ENCODE measurements at regions not wholly inside any gene's neighbourhood (a gene's known extent, or its start where the extent isn't known, plus 50 kb on each side); places are given as distances from the start of the nearest gene placed in this dataset.
"Not testable (repeated sequence)": the region's sequence is repeated elsewhere in the genome, so short reads cannot be mapped to it uniquely, and the experiment has no call there.

DNA sequence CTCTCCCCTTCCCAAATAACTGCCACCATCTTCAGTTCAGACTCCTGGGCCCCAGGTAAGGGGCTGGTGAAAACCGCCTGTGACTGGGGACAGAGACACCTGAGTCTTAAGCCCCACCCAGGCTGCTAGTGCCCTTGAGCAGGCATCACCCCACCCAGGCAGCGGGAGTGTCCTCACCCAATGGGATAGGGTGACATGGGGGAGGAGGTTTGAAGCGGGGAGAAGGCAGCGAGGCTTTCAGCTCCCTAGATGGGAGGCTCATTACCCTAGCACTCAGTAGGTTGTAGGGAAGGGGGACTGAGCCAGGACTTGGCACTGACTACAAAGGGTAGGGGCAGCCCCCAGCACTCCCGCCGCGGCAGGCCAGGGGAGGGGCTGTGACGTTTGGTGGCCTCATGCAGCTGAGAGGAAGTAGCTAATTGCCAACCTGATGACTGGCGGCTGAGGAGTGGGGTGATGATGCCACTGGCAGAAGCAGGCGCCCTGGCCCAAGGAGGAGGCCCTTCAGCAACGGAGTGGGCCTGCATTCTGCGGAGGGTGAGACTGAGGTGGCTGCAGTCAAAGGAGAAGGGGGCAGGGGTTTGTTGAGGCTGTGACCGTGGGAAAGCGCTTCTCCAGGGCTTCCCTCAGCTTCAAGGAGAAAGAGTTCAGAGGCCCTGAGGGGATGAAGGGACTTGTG lies 126.9 kb downstream of the MRPL14 start:
- DNase-seq (ENCODE audit: low read depth in 2 of 2) = peak in 1 of 2 donors; percentile 29

- no peak for DNase-seq (ENCODE audit: low read depth in 2 of 2)
Measured at GRCh38 chr6:43999628-44000027, 127.6 kb downstream of the MRPL14 start.

DNA sequence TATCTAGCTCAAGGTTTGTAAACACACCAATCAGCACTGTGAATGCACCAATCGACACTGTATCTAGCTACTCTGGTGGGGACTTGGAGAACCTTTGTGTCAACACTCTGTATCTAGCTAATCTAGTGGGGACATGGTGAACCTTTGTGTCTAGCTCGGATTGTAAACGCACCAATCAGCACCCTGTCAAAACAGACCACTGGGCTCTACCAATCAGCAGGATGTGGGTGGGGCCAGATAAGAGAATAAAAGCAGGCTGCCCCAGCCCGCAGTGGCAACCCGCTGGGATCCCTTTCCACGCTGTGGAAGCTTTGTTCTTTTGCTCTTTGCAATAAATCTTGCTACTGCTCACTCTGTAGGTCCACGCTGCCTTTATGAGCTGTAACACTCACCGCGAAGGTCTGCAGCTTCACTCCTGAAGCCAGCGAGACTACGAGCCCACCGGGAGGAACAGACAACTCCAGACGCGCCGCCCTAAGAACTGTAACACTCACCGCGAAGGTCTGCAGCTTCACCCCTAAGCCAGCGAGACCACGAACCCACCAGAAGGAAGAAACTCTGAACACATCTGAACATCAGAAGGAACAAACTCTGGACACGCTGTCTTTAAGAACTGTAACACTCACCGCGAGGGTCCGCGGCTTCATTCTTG lies 128.5 kb downstream of the MRPL14 start:
- DNase-seq (ENCODE audit: low read depth in 2 of 2) = not testable (repeated sequence)

- not testable (repeated sequence) for DNase-seq (ENCODE audit: low read depth in 2 of 2)
Measured at GRCh38 chr6:43997990-43998585, 129.2 kb downstream of the MRPL14 start.

- DNase-seq (ENCODE audit: low read depth in 2 of 2) = no peak
Measured at GRCh38 chr6:43997345-43997677, 129.9 kb downstream of the MRPL14 start.

DNA sequence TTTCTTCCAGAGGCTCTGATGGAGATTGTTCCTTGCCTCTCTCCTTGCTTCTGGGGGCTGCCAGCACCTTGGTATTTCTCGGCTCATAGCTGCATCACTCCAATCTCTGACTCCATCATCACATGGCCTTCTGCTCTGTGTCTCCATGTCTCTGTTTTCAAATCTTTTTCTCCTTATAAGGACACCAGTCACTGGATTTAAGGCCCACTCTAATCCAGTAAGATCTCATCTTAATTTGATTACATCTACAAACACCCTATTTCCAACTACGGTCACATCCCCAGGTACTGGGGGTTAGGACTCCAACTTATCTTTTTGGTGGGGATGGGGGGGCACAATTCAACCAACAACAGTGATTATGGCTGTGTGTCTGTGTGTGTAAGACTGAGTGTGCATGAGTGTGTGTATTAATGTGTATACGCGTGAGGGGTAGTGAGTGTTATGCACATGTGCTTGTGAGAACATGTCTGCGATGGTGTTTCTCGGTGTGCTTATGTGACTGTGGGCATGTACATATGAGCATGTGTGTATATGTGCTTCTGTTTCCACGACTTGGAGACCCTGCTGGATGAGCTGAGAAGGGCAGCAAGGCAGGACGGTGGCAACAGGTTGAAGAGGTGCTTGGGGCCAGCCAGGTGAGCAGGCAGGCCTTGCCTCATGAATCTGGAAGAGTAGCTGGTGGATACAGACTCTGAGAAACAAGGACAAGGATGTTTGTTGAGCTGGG lies 130.5 kb downstream of the MRPL14 start:
- DNase-seq (ENCODE audit: low read depth in 2 of 2) = no peak

GRCh38 chr6:43995137-43995536 lies 132.1 kb downstream of the MRPL14 start:
- DNase-seq (ENCODE audit: low read depth in 2 of 2) = no peak

- no peak for DNase-seq (ENCODE audit: low read depth in 2 of 2)
Measured at GRCh38 chr6:43993881-43994523, 133.2 kb downstream of the MRPL14 start.

GRCh38 chr6:43992783-43993644 lies 134.2 kb downstream of the MRPL14 start:
- no peak for DNase-seq (ENCODE audit: low read depth in 2 of 2)

GRCh38 chr6:43992126-43992663 lies 135.1 kb downstream of the MRPL14 start:
- DNase-seq (ENCODE audit: low read depth in 2 of 2) = no peak

GRCh38 chr6:43990627-43991619 lies 136.3 kb downstream of the MRPL14 start:
- no peak for DNase-seq (ENCODE audit: low read depth in 2 of 2)

DNA sequence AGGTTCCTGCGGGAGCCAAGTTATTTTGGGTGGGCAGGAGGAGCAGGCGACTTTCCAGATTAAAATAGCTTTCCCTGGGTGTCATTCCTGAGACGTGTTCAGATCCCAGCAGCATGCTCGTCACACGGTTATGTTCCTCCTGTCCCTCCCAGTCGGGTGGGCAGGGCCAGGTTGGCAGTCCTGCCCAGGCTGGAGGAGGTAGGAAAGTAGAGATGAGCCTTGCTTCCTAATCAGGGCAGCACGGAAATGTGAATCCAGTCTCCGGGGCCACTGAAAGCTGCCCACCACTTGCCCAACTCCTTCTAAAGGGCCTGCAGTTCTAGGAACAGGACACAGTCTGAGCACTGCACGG lies 137.0 kb downstream of the MRPL14 start:
- no peak for DNase-seq (ENCODE audit: low read depth in 2 of 2)

- no peak for DNase-seq (ENCODE audit: low read depth in 2 of 2)
Measured at GRCh38 chr6:43989581-43990146, 137.6 kb downstream of the MRPL14 start.

DNA sequence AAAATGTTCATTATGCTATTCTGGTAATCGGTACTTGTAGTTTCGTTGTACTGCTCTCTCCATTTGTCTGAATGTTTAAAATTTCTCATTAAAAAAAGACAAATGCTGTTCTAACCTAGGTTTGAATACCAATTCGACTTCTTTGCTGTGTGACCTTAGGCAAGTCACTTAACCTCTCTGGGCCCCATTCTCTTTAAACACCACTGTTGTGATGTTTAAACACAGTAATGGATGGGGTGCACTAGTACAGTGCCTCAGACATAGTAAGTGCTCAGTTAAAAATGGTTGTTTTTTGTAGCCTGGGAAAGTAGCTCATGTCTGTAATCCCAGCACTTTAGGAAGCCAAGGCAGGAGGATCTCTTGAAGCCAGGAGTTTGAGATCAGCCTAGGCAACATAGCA lies 138.5 kb downstream of the MRPL14 start:
- no peak for DNase-seq (ENCODE audit: low read depth in 2 of 2)

GRCh38 chr6:43987838-43988439 lies 139.3 kb downstream of the MRPL14 start:
- DNase-seq (ENCODE audit: low read depth in 2 of 2) = no peak

DNA sequence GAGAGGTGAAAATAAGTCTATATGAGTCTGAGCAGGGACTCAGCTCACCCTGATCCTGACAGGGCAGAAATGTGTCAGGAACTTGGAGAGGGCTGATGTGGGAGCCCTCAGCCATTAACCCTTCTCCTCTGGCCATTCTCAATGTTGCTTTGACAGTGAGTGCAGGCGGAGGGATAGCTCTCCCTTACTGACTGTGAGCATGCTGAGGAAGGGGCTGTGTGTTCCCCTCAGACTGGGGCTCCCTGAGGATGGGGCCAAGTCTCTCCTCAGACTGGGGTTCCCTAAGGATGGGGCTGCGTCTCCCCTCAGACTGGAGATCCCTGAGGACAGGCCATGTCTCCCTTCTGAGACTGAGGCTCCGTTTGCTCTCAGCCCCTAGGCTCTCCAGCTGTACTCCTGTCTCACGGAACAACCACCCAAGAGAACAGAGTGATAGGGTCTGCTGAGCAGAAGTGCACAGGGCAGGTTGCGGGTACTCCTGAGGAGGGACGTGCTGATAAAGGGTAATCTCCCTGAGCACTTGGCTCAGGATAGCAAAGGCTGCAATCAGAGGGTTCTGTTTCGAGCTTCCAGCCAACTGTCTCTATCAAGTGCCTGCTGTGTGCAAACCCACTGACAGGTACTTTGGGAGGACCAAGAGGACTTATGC lies 141.0 kb downstream of the MRPL14 start:
- no peak for DNase-seq (ENCODE audit: low read depth in 2 of 2)

DNA sequence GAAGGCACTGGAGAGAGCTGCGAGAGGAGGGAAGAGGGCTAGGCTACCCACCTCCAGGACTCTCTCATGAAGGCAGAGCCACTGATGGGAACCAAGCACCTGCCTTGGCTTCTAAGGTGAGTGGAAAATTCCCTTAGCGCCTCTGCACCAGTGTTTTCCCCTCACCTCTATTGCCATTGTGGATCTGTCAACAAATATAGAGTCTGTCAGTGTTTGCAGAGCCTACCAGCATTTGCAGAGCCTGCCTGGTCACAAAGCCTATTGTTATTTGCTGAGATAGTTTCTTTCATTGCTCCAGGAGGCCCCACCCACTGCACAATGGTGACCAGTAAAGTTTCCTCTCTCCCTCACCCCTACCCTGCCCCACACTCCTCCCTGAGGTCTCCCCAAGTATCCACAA lies 141.9 kb downstream of the MRPL14 start:
- DNase-seq (ENCODE audit: low read depth in 2 of 2) = no peak

Measured in lung microvascular endothelial cell (primary cell).